ENCODE measurements at regions not wholly inside any gene's neighbourhood (a gene's known extent, or its start where the extent isn't known, plus 50 kb on each side); places are given as distances from the start of the nearest gene placed in this dataset.

- TF ChIP-seq CTCF (IDR thresholded peaks at IDR 0.05) (no peak), POLR2AphosphoS5 (IDR thresholded peaks at IDR 0.05) (no peak)
Observed at GRCh38 chrX:15059474-15059873, 186.3 kb downstream of the MOSPD2 start.

All from stomach (tissue), 4 donors.